WTC11 (cell line): ENCODE measurements at regions not wholly inside any gene's neighbourhood (a gene's known extent, or its start where the extent isn't known, plus 50 kb on each side); places are given as distances from the start of the nearest gene placed in this dataset.

Experiments used
- ATAC-seq: fragments of 200-7000 bp; cut with Tn5 transposase; 2 replicates; pipeline ENCODE4 v1.10.0; 2021; ENCODE audit warnings: mild to moderate bottlenecking, moderate library complexity
- CTCF ChIA-PET: fragments of 300-600 bp; sonication (Branson Sonifier 250); formaldehyde crosslinking; loops from one replicate; lab custom pipeline; 2021; ENCODE audit warnings: antibody characterized with exemption; lab: Charles Lee
- POLR2A ChIA-PET: fragments of 350-600 bp; sonication (Branson Sonifier 250); formaldehyde crosslinking; loops from one replicate; lab custom pipeline; 2021; ENCODE audit warnings: antibody characterized with exemption; lab: Charles Lee
- DNase-seq: peaks from one replicate; pipeline ENCODE4 v3.0.0; 2021; ENCODE audit warnings: low spot score
- H3K27ac Mint-ChIP-seq: 2 replicates; pipeline ENCODE4 v1.8.0; 2021; ENCODE audit warnings: mixed read lengths
- H3K27me3 Mint-ChIP-seq: 2 replicates; pipeline ENCODE4 v1.8.0; 2021; ENCODE audit warnings: low read depth, mild to moderate bottlenecking, moderate library complexity, mixed read lengths
- H3K36me3 Mint-ChIP-seq: 2 replicates; pipeline ENCODE4 v1.8.0; 2021; ENCODE audit warnings: mixed read lengths
- H3K4me1 Mint-ChIP-seq: 2 replicates; pipeline ENCODE4 v1.8.0; 2022; ENCODE audit warnings: mixed read lengths
- H3K4me3 Mint-ChIP-seq: 2 replicates; pipeline ENCODE4 v1.8.0; 2021; ENCODE audit warnings: mild to moderate bottlenecking, moderate library complexity, mixed read lengths
- H3K9me3 Mint-ChIP-seq: 2 replicates; pipeline ENCODE4 v1.8.0; 2021; ENCODE audit warnings: mixed read lengths
- ATF1 ChIP-seq: sonication (generic); formaldehyde crosslinking; IDR thresholded peaks from 2 replicates; pipeline ENCODE4 v1.8.1; 2023; ENCODE audit warnings: mild to moderate bottlenecking, moderate library complexity, missing genetic modification reagents
- CREB1 ChIP-seq: sonication (generic); formaldehyde crosslinking; IDR thresholded peaks from 2 replicates; pipeline ENCODE4 v1.8.0; 2023; ENCODE audit warnings: mild to moderate bottlenecking, missing genetic modification reagents
- ELF4 ChIP-seq: sonication (generic); formaldehyde crosslinking; IDR thresholded peaks from 2 replicates; pipeline ENCODE4 v1.8.1; 2022; ENCODE audit warnings: low read depth, mild to moderate bottlenecking, moderate library complexity, missing genetic modification reagents
- EMX1 ChIP-seq: fragments of 250-450 bp; sonication (Bioruptor Pico); IDR thresholded peaks from 2 replicates; pipeline ENCODE4 v1.8.0; 2021; ENCODE audit warnings: mild to moderate bottlenecking
- ERG ChIP-seq: fragments of 250-450 bp; sonication (Bioruptor Pico); IDR thresholded peaks from 2 replicates; pipeline ENCODE4 v1.8.0; 2021; ENCODE audit warnings: mild to moderate bottlenecking
- ESRRA ChIP-seq: sonication (generic); formaldehyde crosslinking; IDR thresholded peaks from 2 replicates; pipeline ENCODE4 v1.8.1; 2022; ENCODE audit warnings: mild to moderate bottlenecking, missing genetic modification reagents, borderline replicate concordance
- IRF2 ChIP-seq: sonication (generic); formaldehyde crosslinking; IDR thresholded peaks from 2 replicates; pipeline ENCODE4 v1.8.0; 2022; ENCODE audit warnings: low read depth, missing genetic modification reagents, borderline replicate concordance
- JUN ChIP-seq: sonication (generic); formaldehyde crosslinking; IDR thresholded peaks from 2 replicates; pipeline ENCODE4 v1.8.0; 2023; ENCODE audit warnings: mild to moderate bottlenecking, missing genetic modification reagents
- NFE2L1 ChIP-seq: sonication (generic); formaldehyde crosslinking; IDR thresholded peaks from 2 replicates; pipeline ENCODE4 v1.8.1; 2023; ENCODE audit warnings: missing genetic modification reagents
- NFYB ChIP-seq: sonication (generic); formaldehyde crosslinking; conservative IDR thresholded peaks from 2 replicates; pipeline ENCODE4 v1.8.0; 2022; ENCODE audit warnings: low read depth, missing genetic modification reagents
- OVOL2 ChIP-seq: fragments of 250-450 bp; sonication (Bioruptor Pico); IDR thresholded peaks from 2 replicates; pipeline ENCODE4 v1.9.0; 2021; ENCODE audit warnings: mild to moderate bottlenecking, borderline replicate concordance
- TCF7 ChIP-seq: sonication (generic); formaldehyde crosslinking; IDR thresholded peaks from 2 replicates; pipeline ENCODE4 v1.8.0; 2022; ENCODE audit warnings: mild to moderate bottlenecking, low read depth, missing genetic modification reagents, moderate library complexity
- TP53 ChIP-seq: sonication (generic); formaldehyde crosslinking; IDR thresholded peaks from 2 replicates; pipeline ENCODE4 v1.8.1; 2023; ENCODE audit warnings: mild to moderate bottlenecking, missing genetic modification reagents
- USF2 ChIP-seq: sonication (generic); formaldehyde crosslinking; IDR thresholded peaks from 2 replicates; pipeline ENCODE4 v1.8.1; 2023; ENCODE audit warnings: mild to moderate bottlenecking, missing genetic modification reagents, moderate library complexity
- ZNF219 ChIP-seq: sonication (generic); formaldehyde crosslinking; IDR thresholded peaks from 2 replicates; pipeline ENCODE4 v1.8.0; 2023; ENCODE audit warnings: missing genetic modification reagents, mild to moderate bottlenecking, borderline replicate concordance
- ZNF263 ChIP-seq: sonication (generic); formaldehyde crosslinking; IDR thresholded peaks from 2 replicates; pipeline ENCODE4 v1.8.1; 2022; ENCODE audit warnings: low read depth, mild to moderate bottlenecking, moderate library complexity, missing genetic modification reagents
- ZNF317 ChIP-seq: sonication (generic); formaldehyde crosslinking; IDR thresholded peaks from 2 replicates; pipeline ENCODE4 v1.8.1; 2023; ENCODE audit warnings: low read depth, mild to moderate bottlenecking, moderate library complexity, missing genetic modification reagents, borderline replicate concordance
- TF ChIP-seq, protein P1 (sequence below): sonication (generic); formaldehyde crosslinking; IDR thresholded peaks from 2 replicates; pipeline ENCODE4 v1.8.1; 2022; ENCODE audit warnings: missing genetic modification reagents, borderline replicate concordance
- TF ChIP-seq, protein P2 (sequence below): fragments of 250-450 bp; sonication (Bioruptor Pico); IDR thresholded peaks from 2 replicates; pipeline ENCODE4 v2.1.2; 2022; ENCODE audit warnings: mild to moderate bottlenecking, moderate library complexity
- TF ChIP-seq, protein P3 (sequence below): sonication (generic); formaldehyde crosslinking; IDR thresholded peaks from 2 replicates; pipeline ENCODE4 v1.8.1; 2023; ENCODE audit warnings: mild to moderate bottlenecking, missing genetic modification reagents, borderline replicate concordance
- TF ChIP-seq, protein P4 (sequence below): fragments of 250-450 bp; sonication (Bioruptor Pico); IDR thresholded peaks from 2 replicates; pipeline ENCODE4 v1.9.0; 2021; ENCODE audit warnings: mild to moderate bottlenecking

- no peak for TF ChIP-seq ESRRA (CRISPR knock-in tag)
- no peak for TF ChIP-seq CREB1 (CRISPR knock-in tag)
- TF ChIP-seq, protein P1, sequence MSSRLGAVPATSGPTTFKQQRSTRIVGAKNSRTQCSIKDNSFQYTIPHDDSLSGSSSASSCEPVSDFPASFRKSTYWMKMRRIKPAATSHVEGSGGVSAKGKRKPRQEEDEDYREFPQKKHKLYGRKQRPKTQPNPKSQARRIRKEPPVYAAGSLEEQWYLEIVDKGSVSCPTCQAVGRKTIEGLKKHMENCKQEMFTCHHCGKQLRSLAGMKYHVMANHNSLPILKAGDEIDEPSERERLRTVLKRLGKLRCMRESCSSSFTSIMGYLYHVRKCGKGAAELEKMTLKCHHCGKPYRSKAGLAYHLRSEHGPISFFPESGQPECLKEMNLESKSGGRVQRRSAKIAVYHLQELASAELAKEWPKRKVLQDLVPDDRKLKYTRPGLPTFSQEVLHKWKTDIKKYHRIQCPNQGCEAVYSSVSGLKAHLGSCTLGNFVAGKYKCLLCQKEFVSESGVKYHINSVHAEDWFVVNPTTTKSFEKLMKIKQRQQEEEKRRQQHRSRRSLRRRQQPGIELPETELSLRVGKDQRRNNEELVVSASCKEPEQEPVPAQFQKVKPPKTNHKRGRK (CRISPR knock-in tag): no peak
- TF ChIP-seq NFE2L1 (CRISPR knock-in tag): no peak
- TF ChIP-seq ZNF263 (CRISPR knock-in tag): no peak
- TF ChIP-seq TCF7: no peak
- TF ChIP-seq NFYB (CRISPR knock-in tag): no peak
- no peak for TF ChIP-seq ZNF317 (CRISPR knock-in tag)
- TF ChIP-seq OVOL2 (CRISPR knock-in tag): no peak
- TF ChIP-seq, protein P2, sequence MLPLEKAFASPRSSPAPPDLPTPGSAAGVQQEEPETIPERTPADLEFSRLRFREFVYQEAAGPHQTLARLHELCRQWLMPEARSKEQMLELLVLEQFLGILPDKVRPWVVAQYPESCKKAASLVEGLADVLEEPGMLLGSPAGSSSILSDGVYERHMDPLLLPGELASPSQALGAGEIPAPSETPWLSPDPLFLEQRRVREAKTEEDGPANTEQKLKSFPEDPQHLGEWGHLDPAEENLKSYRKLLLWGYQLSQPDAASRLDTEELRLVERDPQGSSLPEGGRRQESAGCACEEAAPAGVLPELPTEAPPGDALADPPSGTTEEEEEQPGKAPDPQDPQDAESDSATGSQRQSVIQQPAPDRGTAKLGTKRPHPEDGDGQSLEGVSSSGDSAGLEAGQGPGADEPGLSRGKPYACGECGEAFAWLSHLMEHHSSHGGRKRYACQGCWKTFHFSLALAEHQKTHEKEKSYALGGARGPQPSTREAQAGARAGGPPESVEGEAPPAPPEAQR (CRISPR knock-in tag): no peak
- TF ChIP-seq, all 79 proteins: peak for 0
- no peaks in the 10 kb centered on the region for H3K27me3 Mint-ChIP-seq
- no peak overlapping the region for H3K27ac Mint-ChIP-seq
- DNase-seq: no peak
- no peaks in the 10 kb centered on the region for H3K36me3 Mint-ChIP-seq
- no peak overlapping the region for H3K4me3 Mint-ChIP-seq
- ATAC-seq: no peak
- ChIA-PET CTCF (no interaction called here), POLR2A (no interaction called here)
- peaks cover 9% of the 10 kb centered on the region; the same call in 1 of the 2 replicates for H3K4me1 Mint-ChIP-seq
- H3K9me3 Mint-ChIP-seq: peaks cover 1% of the 10 kb centered on the region
Observed at GRCh38 chr11:22476589-22476988, 138.4 kb downstream of the SLC17A6 start.

- no peak for DNase-seq
- CTCF ChIA-PET: no interaction called here
- no peak overlapping the region for H3K4me3 Mint-ChIP-seq
- no peak for ATAC-seq
- no peaks in the 10 kb centered on the region for H3K9me3 Mint-ChIP-seq
- H3K4me1 Mint-ChIP-seq: peaks cover 10% of the 10 kb centered on the region; the same call in 1 of the 2 replicates
- no peaks in the 10 kb centered on the region for H3K36me3 Mint-ChIP-seq
- POLR2A ChIA-PET: no interaction called here
- H3K27me3 Mint-ChIP-seq: no peaks in the 10 kb centered on the region
- TF ChIP-seq JUN (CRISPR knock-in tag) (no peak), EMX1 (CRISPR knock-in tag) (no peak), USF2 (CRISPR knock-in tag) (no peak), ZNF219 (CRISPR knock-in tag) (no peak), ATF1 (no peak), ELF4 (CRISPR knock-in tag) (no peak), TP53 (no peak), IRF2 (CRISPR knock-in tag) (no peak), ERG (CRISPR knock-in tag) (no peak)
- TF ChIP-seq, protein P3, sequence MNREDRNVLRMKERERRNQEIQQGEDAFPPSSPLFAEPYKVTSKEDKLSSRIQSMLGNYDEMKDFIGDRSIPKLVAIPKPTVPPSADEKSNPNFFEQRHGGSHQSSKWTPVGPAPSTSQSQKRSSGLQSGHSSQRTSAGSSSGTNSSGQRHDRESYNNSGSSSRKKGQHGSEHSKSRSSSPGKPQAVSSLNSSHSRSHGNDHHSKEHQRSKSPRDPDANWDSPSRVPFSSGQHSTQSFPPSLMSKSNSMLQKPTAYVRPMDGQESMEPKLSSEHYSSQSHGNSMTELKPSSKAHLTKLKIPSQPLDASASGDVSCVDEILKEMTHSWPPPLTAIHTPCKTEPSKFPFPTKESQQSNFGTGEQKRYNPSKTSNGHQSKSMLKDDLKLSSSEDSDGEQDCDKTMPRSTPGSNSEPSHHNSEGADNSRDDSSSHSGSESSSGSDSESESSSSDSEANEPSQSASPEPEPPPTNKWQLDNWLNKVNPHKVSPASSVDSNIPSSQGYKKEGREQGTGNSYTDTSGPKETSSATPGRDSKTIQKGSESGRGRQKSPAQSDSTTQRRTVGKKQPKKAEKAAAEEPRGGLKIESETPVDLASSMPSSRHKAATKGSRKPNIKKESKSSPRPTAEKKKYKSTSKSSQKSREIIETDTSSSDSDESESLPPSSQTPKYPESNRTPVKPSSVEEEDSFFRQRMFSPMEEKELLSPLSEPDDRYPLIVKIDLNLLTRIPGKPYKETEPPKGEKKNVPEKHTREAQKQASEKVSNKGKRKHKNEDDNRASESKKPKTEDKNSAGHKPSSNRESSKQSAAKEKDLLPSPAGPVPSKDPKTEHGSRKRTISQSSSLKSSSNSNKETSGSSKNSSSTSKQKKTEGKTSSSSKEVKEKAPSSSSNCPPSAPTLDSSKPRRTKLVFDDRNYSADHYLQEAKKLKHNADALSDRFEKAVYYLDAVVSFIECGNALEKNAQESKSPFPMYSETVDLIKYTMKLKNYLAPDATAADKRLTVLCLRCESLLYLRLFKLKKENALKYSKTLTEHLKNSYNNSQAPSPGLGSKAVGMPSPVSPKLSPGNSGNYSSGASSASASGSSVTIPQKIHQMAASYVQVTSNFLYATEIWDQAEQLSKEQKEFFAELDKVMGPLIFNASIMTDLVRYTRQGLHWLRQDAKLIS: no peak
- TF ChIP-seq, protein P4, sequence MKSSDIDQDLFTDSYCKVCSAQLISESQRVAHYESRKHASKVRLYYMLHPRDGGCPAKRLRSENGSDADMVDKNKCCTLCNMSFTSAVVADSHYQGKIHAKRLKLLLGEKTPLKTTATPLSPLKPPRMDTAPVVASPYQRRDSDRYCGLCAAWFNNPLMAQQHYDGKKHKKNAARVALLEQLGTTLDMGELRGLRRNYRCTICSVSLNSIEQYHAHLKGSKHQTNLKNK (CRISPR knock-in tag): no peak
- no peak overlapping the region for H3K27ac Mint-ChIP-seq
Observed at GRCh38 chr11:22474616-22475015, 136.4 kb downstream of the SLC17A6 start.
